Lower leg skin (tissue), 3 donors: ENCODE measurements at regions not wholly inside any gene's neighbourhood (a gene's known extent, or its start where the extent isn't known, plus 50 kb on each side); places are given as distances from the start of the nearest gene placed in this dataset.

Experiments
- CTCF ChIP-seq, 3 donors: fragments of 450-650 bp; IDR thresholded peaks; one replicate each; pipeline ENCODE4 v1.5.1; 2016; ENCODE audit warnings: antibody characterized with exemption in 3 of 3, mild to moderate bottlenecking in 3 of 3, moderate library complexity in 2 of 3
- POLR2A ChIP-seq, 2 donors: fragments of 450-650 bp; IDR thresholded peaks; one replicate each; pipeline ENCODE4 v1.6.1; 2016 to 2017; ENCODE audit warnings: antibody characterized with exemption in 2 of 2, mild to moderate bottlenecking in 1 of 2, moderate library complexity in 1 of 2

- TF ChIP-seq CTCF (IDR thresholded peaks at IDR 0.05): no peak
- TF ChIP-seq POLR2A (IDR thresholded peaks at IDR 0.05): no peak
These were observed 148.2 kb upstream of the DAB1 start for GRCh38 chr1:57572016-57572415.
